ENCODE measurements at regions not wholly inside any gene's neighbourhood (a gene's known extent, or its start where the extent isn't known, plus 50 kb on each side); places are given as distances from the start of the nearest gene placed in this dataset.

- Histone ChIP-seq H4K20me1 (ENCODE audit: insufficient read depth, low read length) (no peaks in the 10 kb centered on the region), H3K27me3 (ENCODE audit: insufficient read depth, low read length) (no peaks in the 10 kb centered on the region), H3K4me1 (ENCODE audit: insufficient read depth, low read length, severe bottlenecking) (no peaks in the 10 kb centered on the region), H3K27ac (ENCODE audit: low read depth, low read length, poor library complexity, severe bottlenecking) (no peak overlapping the region), H3K9me3 (ENCODE audit: low read length) (no peaks in the 10 kb centered on the region), H3K4me2 (ENCODE audit: low read length) (no peak overlapping the region), H3K79me2 (ENCODE audit: insufficient read depth, low read length) (no peaks in the 10 kb centered on the region), H3K9me2 (ENCODE audit: low read depth, low read length) (no peaks in the 10 kb centered on the region), H3F3A (ENCODE audit: insufficient read depth, low read length) (no peaks in the 10 kb centered on the region), H2AFZ (ENCODE audit: low read length) (no peak overlapping the region), H3K36me3 (ENCODE audit: insufficient read depth, low read length) (no peaks in the 10 kb centered on the region), H3K4me3 (ENCODE audit: low read depth, low read length, poor library complexity, severe bottlenecking) (no peak overlapping the region), H3K9ac (ENCODE audit: low read length) (no peak overlapping the region)
- TF ChIP-seq CTCF (IDR thresholded peaks at IDR 0.05; ENCODE audit: low read length) (no peak), EZH2 (IDR thresholded peaks at IDR 0.05; ENCODE audit: borderline replicate concordance, low read length) (no peak)
These were observed 1029.4 kb downstream of the TRHDE start for GRCh38 chr12:73301530-73301929.

- H3K36me3 ChIP-seq (ENCODE audit: insufficient read depth, low read length), result no peaks in the 10 kb centered on the region
- no peaks in the 10 kb centered on the region for H4K20me1 ChIP-seq (ENCODE audit: insufficient read depth, low read length)
- H3K4me2 ChIP-seq (ENCODE audit: low read length), result no peak overlapping the region
- H3K4me3 ChIP-seq (ENCODE audit: low read depth, low read length, poor library complexity, severe bottlenecking), result no peak overlapping the region
- H3K9me2 ChIP-seq (ENCODE audit: low read depth, low read length), result no peaks in the 10 kb centered on the region
- no peaks in the 10 kb centered on the region for H3K79me2 ChIP-seq (ENCODE audit: insufficient read depth, low read length)
- TF ChIP-seq CTCF (IDR thresholded peaks at IDR 0.05; ENCODE audit: low read length) (no peak), EZH2 (IDR thresholded peaks at IDR 0.05; ENCODE audit: borderline replicate concordance, low read length) (no peak)
- H3F3A ChIP-seq (ENCODE audit: insufficient read depth, low read length), result no peaks in the 10 kb centered on the region
- H3K9me3 ChIP-seq (ENCODE audit: low read length), result no peaks in the 10 kb centered on the region
- H3K27me3 ChIP-seq (ENCODE audit: insufficient read depth, low read length), result no peaks in the 10 kb centered on the region
- H3K9ac ChIP-seq (ENCODE audit: low read length), result no peak overlapping the region
- H3K27ac ChIP-seq (ENCODE audit: low read depth, low read length, poor library complexity, severe bottlenecking), result no peak overlapping the region
- H2AFZ ChIP-seq (ENCODE audit: low read length), result no peak overlapping the region
- H3K4me1 ChIP-seq (ENCODE audit: insufficient read depth, low read length, severe bottlenecking), result no peaks in the 10 kb centered on the region
These were observed 1035.1 kb downstream of the TRHDE start for GRCh38 chr12:73307260-73307659.

GRCh38 chr12:73308079-73308478 lies 1035.9 kb downstream of the TRHDE start:
- no peaks in the 10 kb centered on the region for H3F3A ChIP-seq (ENCODE audit: insufficient read depth, low read length)
- H4K20me1 ChIP-seq (ENCODE audit: insufficient read depth, low read length), result no peaks in the 10 kb centered on the region
- no peak for TF ChIP-seq CTCF (IDR thresholded peaks at IDR 0.05; ENCODE audit: low read length)
- no peak for TF ChIP-seq EZH2 (IDR thresholded peaks at IDR 0.05; ENCODE audit: borderline replicate concordance, low read length)
- no peak overlapping the region for H3K9ac ChIP-seq (ENCODE audit: low read length)
- no peaks in the 10 kb centered on the region for H3K9me2 ChIP-seq (ENCODE audit: low read depth, low read length)
- no peak overlapping the region for H3K27ac ChIP-seq (ENCODE audit: low read depth, low read length, poor library complexity, severe bottlenecking)
- H3K27me3 ChIP-seq (ENCODE audit: insufficient read depth, low read length), result no peaks in the 10 kb centered on the region
- no peaks in the 10 kb centered on the region for H3K4me1 ChIP-seq (ENCODE audit: insufficient read depth, low read length, severe bottlenecking)
- H3K4me2 ChIP-seq (ENCODE audit: low read length), result no peak overlapping the region
- no peaks in the 10 kb centered on the region for H3K9me3 ChIP-seq (ENCODE audit: low read length)
- H2AFZ ChIP-seq (ENCODE audit: low read length), result no peak overlapping the region
- no peaks in the 10 kb centered on the region for H3K79me2 ChIP-seq (ENCODE audit: insufficient read depth, low read length)
- no peaks in the 10 kb centered on the region for H3K36me3 ChIP-seq (ENCODE audit: insufficient read depth, low read length)
- H3K4me3 ChIP-seq (ENCODE audit: low read depth, low read length, poor library complexity, severe bottlenecking), result no peak overlapping the region

Data from OCI-LY1 (cell line).